Peyer's patch (tissue), 4 donors: ENCODE measurements at regions not wholly inside any gene's neighbourhood (a gene's known extent, or its start where the extent isn't known, plus 50 kb on each side); places are given as distances from the start of the nearest gene placed in this dataset.

Experiments
- DNase-seq, 3 donors: peaks; one replicate each; pipeline ENCODE4 v3.0.0-alpha.2; 2017 to 2019
- H3K27ac ChIP-seq, 4 donors: fragments of 200-600 bp; sonication (generic); one replicate each; pipeline ENCODE4 v1.5.1; 2016 to 2019
- H3K27me3 ChIP-seq, 2 donors: fragments of 200-600 bp; sonication (generic); one replicate each; pipeline ENCODE4 v1.5.1; 2019
- H3K36me3 ChIP-seq, 3 donors: fragments of 200-600 bp; sonication (generic); one replicate each; pipeline ENCODE4 v1.5.1; 2016 to 2019
- H3K4me1 ChIP-seq, 4 donors: fragments of 200-600 bp; sonication (generic); one replicate each; pipeline ENCODE4 v1.5.1; 2016 to 2019
- H3K4me3 ChIP-seq, 4 donors: fragments of 200-600 bp; sonication (generic); 1 replicate in 3 of 4; 2 replicates in 1 of 4; pipeline ENCODE4 v1.5.1; 2016 to 2019; ENCODE audit warnings: mild to moderate bottlenecking in 1 of 4
- H3K9me3 ChIP-seq, 4 donors: fragments of 200-600 bp; sonication (generic); one replicate each; pipeline ENCODE4 v1.5.1; 2016 to 2019; ENCODE audit warnings: mild to moderate bottlenecking in 1 of 4
- POLR2A ChIP-seq, 2 donors: fragments of 450-650 bp; IDR thresholded peaks; one replicate each; pipeline ENCODE4 v1.5.1; 2017; ENCODE audit warnings: antibody characterized with exemption in 2 of 2, mild to moderate bottlenecking in 2 of 2, moderate library complexity in 2 of 2
- TF ChIP-seq, protein P1 (sequence below), 6 experiments: fragments of 450-650 bp in 4 of 6; fragments of 200-600 bp in 2 of 6; sonication (generic) in 1 of 6; IDR thresholded peaks; one replicate each; pipeline ENCODE4 v1.5.1; 2017 to 2019; ENCODE audit warnings: antibody characterized with exemption in 6 of 6, mild to moderate bottlenecking in 3 of 6, moderate library complexity in 1 of 6

DNA sequence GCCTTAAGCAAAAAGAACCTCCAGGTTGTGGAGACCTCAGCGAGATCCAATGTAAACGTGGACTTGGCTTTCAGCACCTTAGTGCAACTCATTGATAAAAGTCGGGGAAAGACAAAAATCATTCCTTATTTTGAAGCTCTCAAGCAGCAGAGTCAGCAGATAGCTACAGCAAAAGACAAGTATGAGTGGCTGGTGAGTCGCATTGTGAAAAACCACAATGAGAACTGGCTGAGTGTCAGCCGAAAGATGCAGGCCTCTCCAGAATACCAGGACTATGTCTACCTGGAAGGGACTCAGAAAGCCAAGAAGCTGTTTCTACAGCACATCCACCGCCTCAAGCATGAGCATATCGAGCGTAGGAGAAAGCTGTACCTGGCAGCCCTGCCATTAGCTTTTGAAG lies 58.5 kb downstream of the ARHGAP35 start:
- H3K27ac ChIP-seq = no peak overlapping the region
- no peak for TF ChIP-seq POLR2A (IDR thresholded peaks at IDR 0.05)
- TF ChIP-seq, protein P1, sequence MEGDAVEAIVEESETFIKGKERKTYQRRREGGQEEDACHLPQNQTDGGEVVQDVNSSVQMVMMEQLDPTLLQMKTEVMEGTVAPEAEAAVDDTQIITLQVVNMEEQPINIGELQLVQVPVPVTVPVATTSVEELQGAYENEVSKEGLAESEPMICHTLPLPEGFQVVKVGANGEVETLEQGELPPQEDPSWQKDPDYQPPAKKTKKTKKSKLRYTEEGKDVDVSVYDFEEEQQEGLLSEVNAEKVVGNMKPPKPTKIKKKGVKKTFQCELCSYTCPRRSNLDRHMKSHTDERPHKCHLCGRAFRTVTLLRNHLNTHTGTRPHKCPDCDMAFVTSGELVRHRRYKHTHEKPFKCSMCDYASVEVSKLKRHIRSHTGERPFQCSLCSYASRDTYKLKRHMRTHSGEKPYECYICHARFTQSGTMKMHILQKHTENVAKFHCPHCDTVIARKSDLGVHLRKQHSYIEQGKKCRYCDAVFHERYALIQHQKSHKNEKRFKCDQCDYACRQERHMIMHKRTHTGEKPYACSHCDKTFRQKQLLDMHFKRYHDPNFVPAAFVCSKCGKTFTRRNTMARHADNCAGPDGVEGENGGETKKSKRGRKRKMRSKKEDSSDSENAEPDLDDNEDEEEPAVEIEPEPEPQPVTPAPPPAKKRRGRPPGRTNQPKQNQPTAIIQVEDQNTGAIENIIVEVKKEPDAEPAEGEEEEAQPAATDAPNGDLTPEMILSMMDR (IDR thresholded peaks at IDR 0.05) = no peak
- H3K4me1 ChIP-seq = peaks cover 0 to 23% (median 4%) of the 10 kb centered on the region in 4 donors
- H3K9me3 ChIP-seq = no peaks in the 10 kb centered on the region
- no peak for DNase-seq
- peaks cover 0 to 47% (median 0%) of the 10 kb centered on the region in 3 donors for H3K36me3 ChIP-seq
- H3K27me3 ChIP-seq = no peaks in the 10 kb centered on the region
- no peak overlapping the region for H3K4me3 ChIP-seq

DNA sequence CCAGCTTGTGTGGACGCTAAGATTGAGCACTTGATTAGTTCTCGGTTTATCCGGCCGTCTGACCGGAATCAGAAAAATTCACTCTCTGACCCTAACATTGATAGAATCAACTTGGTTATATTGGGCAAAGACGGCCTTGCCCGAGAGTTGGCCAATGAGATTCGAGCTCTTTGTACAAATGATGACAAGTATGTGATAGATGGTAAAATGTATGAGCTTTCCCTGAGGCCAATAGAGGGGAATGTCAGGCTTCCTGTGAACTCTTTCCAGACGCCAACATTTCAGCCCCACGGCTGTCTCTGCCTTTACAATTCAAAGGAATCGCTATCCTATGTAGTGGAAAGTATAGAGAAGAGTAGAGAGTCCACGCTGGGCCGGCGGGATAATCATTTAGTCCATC lies 59.6 kb downstream of the ARHGAP35 start:
- no peak overlapping the region for H3K4me3 ChIP-seq
- H3K36me3 ChIP-seq = peaks cover 0 to 47% (median 0%) of the 10 kb centered on the region in 3 donors
- no peak overlapping the region for H3K27ac ChIP-seq
- TF ChIP-seq, protein P1 (IDR thresholded peaks at IDR 0.05) = no peak
- TF ChIP-seq POLR2A (IDR thresholded peaks at IDR 0.05) = no peak
- peaks cover 0 to 29% (median 11%) of the 10 kb centered on the region in 4 donors for H3K4me1 ChIP-seq
- no peak for DNase-seq
- no peaks in the 10 kb centered on the region for H3K27me3 ChIP-seq
- no peaks in the 10 kb centered on the region for H3K9me3 ChIP-seq

DNA sequence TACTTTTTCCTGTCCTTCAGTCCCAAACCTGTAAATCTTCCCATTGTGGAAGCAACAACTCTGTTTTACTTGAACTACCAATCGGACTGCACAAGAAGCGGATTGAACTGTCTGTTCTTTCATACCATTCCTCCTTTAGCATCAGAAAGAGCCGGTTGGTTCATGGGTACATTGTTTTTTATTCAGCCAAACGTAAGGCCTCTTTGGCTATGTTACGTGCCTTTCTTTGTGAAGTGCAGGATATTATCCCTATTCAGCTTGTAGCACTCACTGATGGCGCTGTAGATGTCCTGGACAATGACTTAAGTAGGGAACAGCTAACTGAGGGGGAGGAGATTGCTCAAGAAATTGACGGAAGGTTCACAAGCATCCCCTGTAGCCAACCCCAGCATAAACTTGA lies 60.3 kb downstream of the ARHGAP35 start:
- no peaks in the 10 kb centered on the region for H3K9me3 ChIP-seq
- H3K4me1 ChIP-seq = peaks cover 0 to 33% (median 11%) of the 10 kb centered on the region in 4 donors
- no peaks in the 10 kb centered on the region for H3K27me3 ChIP-seq
- no peak overlapping the region for H3K4me3 ChIP-seq
- H3K27ac ChIP-seq = no peak overlapping the region
- DNase-seq = no peak
- TF ChIP-seq, protein P1 (IDR thresholded peaks at IDR 0.05) = no peak
- TF ChIP-seq POLR2A (IDR thresholded peaks at IDR 0.05) = no peak
- peaks cover 0 to 47% (median 0%) of the 10 kb centered on the region in 3 donors for H3K36me3 ChIP-seq

DNA sequence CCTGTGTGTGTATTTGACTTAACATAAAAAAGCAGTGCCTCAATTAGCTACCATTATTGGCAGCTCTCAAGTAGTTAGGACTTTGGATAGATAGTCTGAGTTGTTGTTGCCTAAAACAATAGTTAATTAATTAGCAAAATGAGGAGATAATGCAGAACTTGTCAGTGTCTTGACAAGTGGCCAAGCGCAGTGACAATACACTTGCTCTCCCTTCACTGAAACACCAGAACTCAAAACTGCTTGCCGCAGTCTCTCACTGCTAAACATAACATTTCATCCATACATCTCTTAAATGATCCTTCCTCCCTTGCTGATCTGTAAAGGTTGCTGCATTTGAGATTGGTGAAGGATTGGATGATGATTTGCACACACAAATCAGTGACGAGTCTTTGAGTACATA lies 61.7 kb downstream of the ARHGAP35 start:
- TF ChIP-seq, protein P1 (IDR thresholded peaks at IDR 0.05) = no peak
- no peak for TF ChIP-seq POLR2A (IDR thresholded peaks at IDR 0.05)
- H3K36me3 ChIP-seq = peaks cover 0 to 47% (median 0%) of the 10 kb centered on the region in 3 donors
- H3K27ac ChIP-seq = no peak overlapping the region

DNA sequence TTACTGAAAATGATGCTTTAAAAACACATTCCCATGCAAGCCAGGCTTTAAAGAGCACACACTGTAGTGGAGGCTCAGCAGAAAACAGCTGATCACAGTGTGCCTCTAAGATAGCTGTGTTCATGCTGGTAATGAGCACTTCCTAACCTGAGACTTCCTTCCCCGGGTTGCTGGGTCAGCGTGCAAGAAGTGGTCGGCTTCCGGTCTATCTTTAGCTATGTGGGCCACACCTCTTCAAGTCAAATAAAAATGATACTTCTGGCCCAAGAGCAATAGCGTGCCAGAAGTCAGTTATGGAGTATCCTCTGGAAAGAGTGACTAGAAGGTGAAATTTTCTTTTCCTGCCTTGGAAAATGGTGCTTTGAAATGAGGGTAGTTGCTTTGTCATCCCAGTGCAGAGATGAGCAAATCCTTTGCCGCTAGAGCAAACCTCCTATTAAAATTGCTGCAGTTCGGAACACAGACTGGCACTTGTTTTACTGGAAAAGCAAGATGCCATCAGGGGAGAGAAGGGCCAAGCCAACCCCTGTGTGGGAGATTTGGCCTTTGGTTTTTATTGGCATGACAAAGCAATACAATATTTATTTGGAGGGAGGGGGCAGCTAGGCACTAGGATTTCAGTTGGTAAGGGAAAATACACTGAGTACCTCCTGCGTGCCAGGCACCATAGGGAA lies 64.2 kb downstream of the ARHGAP35 start:
- Histone ChIP-seq H3K36me3 (peaks cover 0 to 30% (median 0%) of the 10 kb centered on the region in 3 donors), H3K4me3 (no peak overlapping the region), H3K9me3 (no peaks in the 10 kb centered on the region), H3K27ac (peak overlapping the region in 3 of 4 donors; percentile 26 to 87 (median 68)), H3K4me1 (peaks cover 0 to 44% (median 11%) of the 10 kb centered on the region in 4 donors), H3K27me3 (no peaks in the 10 kb centered on the region)
- DNase-seq = peak in 1 of 3 donors; percentile 66
- TF ChIP-seq POLR2A (IDR thresholded peaks at IDR 0.05) = no peak

More for the DNA sequence above, 61.7 kb downstream of the ARHGAP35 start:
- no peaks in the 10 kb centered on the region for H3K27me3 ChIP-seq
- H3K4me3 ChIP-seq = no peak overlapping the region
- H3K4me1 ChIP-seq = peaks cover 0 to 38% (median 11%) of the 10 kb centered on the region in 4 donors
- no peaks in the 10 kb centered on the region for H3K9me3 ChIP-seq
- no peak for DNase-seq

DNA sequence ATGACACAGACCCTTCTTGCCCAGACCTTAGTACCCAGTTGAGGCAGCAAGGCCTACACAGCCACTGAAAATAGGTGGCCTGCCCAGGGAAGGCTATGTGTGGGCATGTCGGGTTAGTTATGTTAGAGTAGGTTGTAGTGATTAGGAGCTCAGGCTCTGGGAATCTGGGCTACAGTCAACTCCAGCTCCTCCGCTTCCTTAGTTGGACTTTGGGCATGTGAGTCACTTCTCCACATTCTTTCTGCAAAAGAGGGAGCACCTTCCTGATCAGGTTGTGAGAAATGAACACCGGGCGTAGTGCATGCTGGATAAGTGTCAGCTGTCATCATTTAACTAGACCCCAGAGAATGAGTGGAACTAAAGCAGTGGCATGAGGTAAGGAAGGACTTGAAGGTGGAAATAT lies 64.8 kb downstream of the ARHGAP35 start:
- H3K4me1 ChIP-seq = peaks cover 0 to 44% (median 11%) of the 10 kb centered on the region in 4 donors
- DNase-seq = peak in 2 of 3 donors; percentile 55 to 75

More for the DNA sequence above, 64.8 kb downstream of the ARHGAP35 start:
- peak overlapping the region in 3 of 4 donors; percentile 26 to 87 (median 68) for H3K27ac ChIP-seq
- no peak for TF ChIP-seq POLR2A (IDR thresholded peaks at IDR 0.05)
- TF ChIP-seq, protein P1 (IDR thresholded peaks at IDR 0.05) = no peak
- H3K27me3 ChIP-seq = no peaks in the 10 kb centered on the region
- H3K4me3 ChIP-seq = no peak overlapping the region
- H3K36me3 ChIP-seq = peaks cover 0 to 25% (median 0%) of the 10 kb centered on the region in 3 donors
- no peaks in the 10 kb centered on the region for H3K9me3 ChIP-seq
